HepG2 (cell line): ENCODE measurements at regions not wholly inside any gene's neighbourhood (a gene's known extent, or its start where the extent isn't known, plus 50 kb on each side); places are given as distances from the start of the nearest gene placed in this dataset.
A peak's percentile ranks its signal among the peaks of the same experiment; 100 is the strongest.

Experiments
- CBX2 ChIP-seq, 2 experiments: fragments of 200-600 bp in 1 of 2; sonication (generic); formaldehyde crosslinking in 1 of 2; IDR thresholded peaks; 2 replicates each; pipeline versions ENCODE4 v1.7.0 to v1.8.1; 2018 to 2022; ENCODE audit warnings: low read depth in 2 of 2, low read length in 1 of 2, mild to moderate bottlenecking in 1 of 2, missing genetic modification reagents in 1 of 2
- HDAC2 ChIP-seq: sonication (generic); formaldehyde crosslinking; IDR thresholded peaks from 2 replicates; pipeline ENCODE4 v1.4.0; 2020; ENCODE audit warnings: missing genetic modification reagents
- HOXA7 ChIP-seq: sonication (generic); formaldehyde crosslinking; IDR thresholded peaks from 2 replicates; pipeline ENCODE4 v1.8.1; 2022; ENCODE audit warnings: mild to moderate bottlenecking, missing genetic modification reagents, moderate library complexity
- MAFF ChIP-seq: IDR thresholded peaks from 2 replicates; pipeline ENCODE4 v1.6.1; 2011; ENCODE audit warnings: low read depth, low read length, improper control_type of control experiment
- SP1 ChIP-seq, 2 experiments: fragments of 450-650 bp in 1 of 2; sonication (generic) in 1 of 2; formaldehyde crosslinking in 1 of 2; IDR thresholded peaks; 2 replicates each; pipeline versions ENCODE4 v1.4.0 to v1.6.1; 2016 to 2020; ENCODE audit warnings: missing genetic modification reagents in 1 of 2
- TF ChIP-seq, protein P1 (sequence below): sonication (generic); formaldehyde crosslinking; IDR thresholded peaks from 2 replicates; pipeline ENCODE4 v1.8.0; 2022; ENCODE audit warnings: missing genetic modification reagents, mild to moderate bottlenecking, borderline replicate concordance
- TF ChIP-seq, protein P2 (sequence below): sonication (generic); formaldehyde crosslinking; IDR thresholded peaks from 2 replicates; pipeline ENCODE4 v1.8.1; 2023; ENCODE audit warnings: mild to moderate bottlenecking, missing genetic modification reagents
- TF ChIP-seq, protein P3 (sequence below): sonication (generic); formaldehyde crosslinking; IDR thresholded peaks from 2 replicates; pipeline ENCODE4 v1.5.0; 2020; ENCODE audit warnings: mild to moderate bottlenecking, missing genetic modification reagents, moderate library complexity

DNA sequence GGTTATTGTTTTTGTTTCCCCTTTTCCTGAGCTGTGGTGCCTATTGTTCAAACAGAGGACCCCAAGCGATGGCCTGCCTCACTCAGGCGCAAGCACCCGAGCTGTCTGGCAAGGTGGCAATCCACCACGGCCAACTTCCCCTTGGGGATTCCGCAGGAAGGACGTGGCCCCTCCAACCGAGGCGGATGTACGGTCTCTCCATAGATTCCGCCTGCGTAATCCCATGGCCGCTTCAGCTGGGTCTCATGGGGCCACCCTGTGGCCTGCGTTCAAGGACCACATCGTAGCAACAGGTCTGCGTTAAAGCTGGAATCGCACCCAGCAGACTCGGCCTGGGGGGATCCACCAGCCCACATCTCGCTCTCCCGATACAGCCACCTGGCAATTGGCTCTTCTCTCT, 79.9 kb downstream of the CEBPB start:
- TF ChIP-seq, protein P1, sequence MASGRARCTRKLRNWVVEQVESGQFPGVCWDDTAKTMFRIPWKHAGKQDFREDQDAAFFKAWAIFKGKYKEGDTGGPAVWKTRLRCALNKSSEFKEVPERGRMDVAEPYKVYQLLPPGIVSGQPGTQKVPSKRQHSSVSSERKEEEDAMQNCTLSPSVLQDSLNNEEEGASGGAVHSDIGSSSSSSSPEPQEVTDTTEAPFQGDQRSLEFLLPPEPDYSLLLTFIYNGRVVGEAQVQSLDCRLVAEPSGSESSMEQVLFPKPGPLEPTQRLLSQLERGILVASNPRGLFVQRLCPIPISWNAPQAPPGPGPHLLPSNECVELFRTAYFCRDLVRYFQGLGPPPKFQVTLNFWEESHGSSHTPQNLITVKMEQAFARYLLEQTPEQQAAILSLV = no peak
- no peak for TF ChIP-seq MAFF
- TF ChIP-seq CBX2 (IDR thresholded peaks at IDR 0.05; ENCODE audit: low read depth, low read length) = no peak
- TF ChIP-seq CBX2 (CRISPR knock-in tag; IDR thresholded peaks at IDR 0.05; ENCODE audit: low read depth) = no peak
- TF ChIP-seq, protein P2, sequence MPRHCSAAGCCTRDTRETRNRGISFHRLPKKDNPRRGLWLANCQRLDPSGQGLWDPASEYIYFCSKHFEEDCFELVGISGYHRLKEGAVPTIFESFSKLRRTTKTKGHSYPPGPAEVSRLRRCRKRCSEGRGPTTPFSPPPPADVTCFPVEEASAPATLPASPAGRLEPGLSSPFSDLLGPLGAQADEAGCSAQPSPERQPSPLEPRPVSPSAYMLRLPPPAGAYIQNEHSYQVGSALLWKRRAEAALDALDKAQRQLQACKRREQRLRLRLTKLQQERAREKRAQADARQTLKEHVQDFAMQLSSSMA = no peak
- no peak for TF ChIP-seq HDAC2 (CRISPR knock-in tag)
- TF ChIP-seq, protein P3, sequence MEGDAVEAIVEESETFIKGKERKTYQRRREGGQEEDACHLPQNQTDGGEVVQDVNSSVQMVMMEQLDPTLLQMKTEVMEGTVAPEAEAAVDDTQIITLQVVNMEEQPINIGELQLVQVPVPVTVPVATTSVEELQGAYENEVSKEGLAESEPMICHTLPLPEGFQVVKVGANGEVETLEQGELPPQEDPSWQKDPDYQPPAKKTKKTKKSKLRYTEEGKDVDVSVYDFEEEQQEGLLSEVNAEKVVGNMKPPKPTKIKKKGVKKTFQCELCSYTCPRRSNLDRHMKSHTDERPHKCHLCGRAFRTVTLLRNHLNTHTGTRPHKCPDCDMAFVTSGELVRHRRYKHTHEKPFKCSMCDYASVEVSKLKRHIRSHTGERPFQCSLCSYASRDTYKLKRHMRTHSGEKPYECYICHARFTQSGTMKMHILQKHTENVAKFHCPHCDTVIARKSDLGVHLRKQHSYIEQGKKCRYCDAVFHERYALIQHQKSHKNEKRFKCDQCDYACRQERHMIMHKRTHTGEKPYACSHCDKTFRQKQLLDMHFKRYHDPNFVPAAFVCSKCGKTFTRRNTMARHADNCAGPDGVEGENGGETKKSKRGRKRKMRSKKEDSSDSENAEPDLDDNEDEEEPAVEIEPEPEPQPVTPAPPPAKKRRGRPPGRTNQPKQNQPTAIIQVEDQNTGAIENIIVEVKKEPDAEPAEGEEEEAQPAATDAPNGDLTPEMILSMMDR (CRISPR knock-in tag) = 0 out of 2 replicates have a peak, but pooled peaks have one; percentile 17
- no peak for TF ChIP-seq SP1 (IDR thresholded peaks at IDR 0.05)
- TF ChIP-seq SP1 (CRISPR knock-in tag; IDR thresholded peaks at IDR 0.05) = no peak
- TF ChIP-seq HOXA7 = no peak
